HG03571 (cell line): ENCODE measurements at regions not wholly inside any gene's neighbourhood (a gene's known extent, or its start where the extent isn't known, plus 50 kb on each side); places are given as distances from the start of the nearest gene placed in this dataset.

Experiments used
- ATAC-seq: cut with Tn5 transposase; IDR thresholded peaks from one replicate; pipeline ENCODE4 v1.9.1; 2021; ENCODE audit not compliant: unreplicated experiment

GRCh38 chr7:109261781-109262180 is 692.1 kb downstream of the DNAJB9 start:
- ATAC-seq: no peak

- ATAC-seq: no peak
These were observed 696.9 kb downstream of the DNAJB9 start for GRCh38 chr7:109266610-109267009.

DNA sequence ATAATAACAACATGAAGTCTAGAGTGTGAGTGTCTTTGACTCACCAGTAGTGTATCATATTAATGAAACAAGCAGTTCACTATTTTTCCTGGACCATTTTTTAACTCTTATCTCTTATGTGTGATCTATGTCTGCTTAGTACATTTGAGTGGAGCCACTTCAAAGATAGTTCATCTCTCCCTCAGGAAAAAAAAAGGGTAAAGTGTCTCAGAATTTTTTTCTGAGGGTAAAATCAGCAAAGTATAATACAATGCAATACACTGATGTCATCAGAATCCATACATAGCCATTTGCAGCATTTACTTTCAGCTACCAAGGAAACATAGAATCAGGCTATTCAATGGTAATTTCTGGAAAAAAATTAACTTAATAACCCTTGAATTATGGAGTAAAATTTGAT is 706.7 kb downstream of the DNAJB9 start:
- no peak for ATAC-seq

GRCh38 chr7:109282726-109283125 is 713.1 kb downstream of the DNAJB9 start:
- ATAC-seq: no peak

- ATAC-seq: no peak
These were observed 715.3 kb downstream of the DNAJB9 start for GRCh38 chr7:109284943-109285342.

GRCh38 chr7:109295158-109295557 is 725.5 kb downstream of the DNAJB9 start:
- ATAC-seq: no peak

DNA sequence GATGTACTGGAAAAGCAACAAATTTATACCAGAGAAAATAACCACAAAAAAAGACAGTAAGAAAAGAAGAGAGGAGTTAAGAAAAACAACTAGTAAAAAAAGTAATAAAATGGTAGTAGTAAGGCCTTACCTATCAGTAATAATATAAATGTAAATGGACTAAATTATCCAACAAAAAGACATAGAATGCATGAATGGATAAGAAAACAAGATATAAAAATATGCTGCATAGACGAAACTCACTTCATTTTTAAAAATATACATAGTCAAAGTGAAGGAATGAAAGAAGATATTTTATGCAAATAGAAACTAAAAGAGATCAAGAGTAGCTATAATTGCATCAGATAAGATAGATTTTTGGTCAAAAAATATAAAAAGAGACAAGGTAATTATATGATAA is 739.1 kb downstream of the DNAJB9 start:
- ATAC-seq: no peak

GRCh38 chr7:109309790-109310189 is 740.1 kb downstream of the DNAJB9 start:
- ATAC-seq: no peak

DNA sequence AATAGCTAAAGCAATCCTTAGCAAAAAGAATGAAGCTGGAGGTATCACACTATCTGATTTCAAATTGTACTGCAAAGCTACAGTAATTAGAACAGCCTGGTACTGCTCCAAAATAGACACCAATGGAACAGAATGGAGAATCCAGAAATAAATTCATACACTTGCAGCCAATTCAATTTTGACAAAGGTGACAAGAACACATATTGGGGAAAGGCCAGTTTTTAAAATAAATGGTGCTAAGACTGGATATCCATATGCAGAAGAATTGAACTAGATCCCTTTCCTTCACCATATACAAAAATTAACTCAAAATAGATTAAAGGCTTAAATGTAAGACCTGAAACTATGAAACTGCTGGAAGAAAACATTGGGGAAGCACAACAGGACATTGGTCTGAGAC is 748.5 kb downstream of the DNAJB9 start:
- ATAC-seq: no peak

DNA sequence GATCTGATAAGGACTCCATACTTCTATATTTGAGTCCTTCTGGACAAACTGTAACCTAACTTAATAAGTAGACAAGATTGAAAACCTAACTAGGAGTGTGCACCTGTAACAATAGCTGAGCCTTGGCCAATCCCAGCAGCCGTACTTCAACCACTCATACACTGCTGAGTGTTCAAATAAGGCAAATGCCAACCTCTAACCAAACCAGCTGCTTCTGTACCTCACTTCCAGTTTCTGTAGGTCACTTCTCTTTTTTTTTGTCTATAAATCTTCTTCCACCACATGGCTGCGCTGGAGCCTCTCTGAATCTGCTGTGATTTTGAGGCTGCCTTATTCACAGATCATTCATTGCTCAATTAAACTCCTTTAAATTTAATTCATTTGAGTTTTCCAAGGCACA is 753.2 kb downstream of the DNAJB9 start:
- no peak for ATAC-seq

DNA sequence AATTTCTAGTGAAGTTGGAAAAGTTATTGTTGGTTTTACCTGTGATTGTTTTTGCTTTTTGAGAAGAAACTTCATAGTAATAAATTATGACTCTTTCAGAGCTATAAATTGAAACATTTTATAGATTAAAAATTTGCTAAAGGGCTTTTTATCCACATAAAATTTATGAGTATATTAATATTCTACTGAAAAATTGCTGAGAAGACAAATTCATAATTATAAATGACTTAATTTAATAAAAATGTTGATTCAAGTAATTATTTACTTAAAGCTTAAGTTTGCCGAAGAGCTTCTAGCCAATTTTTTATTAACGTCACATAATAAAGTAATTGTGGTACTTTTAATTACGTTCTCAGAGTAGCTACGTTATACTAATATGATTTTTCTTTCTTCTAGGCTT is 761.7 kb downstream of the DNAJB9 start:
- ATAC-seq: no peak

- ATAC-seq: no peak
These were observed 766.3 kb downstream of the DNAJB9 start for GRCh38 chr7:109335951-109336350.

DNA sequence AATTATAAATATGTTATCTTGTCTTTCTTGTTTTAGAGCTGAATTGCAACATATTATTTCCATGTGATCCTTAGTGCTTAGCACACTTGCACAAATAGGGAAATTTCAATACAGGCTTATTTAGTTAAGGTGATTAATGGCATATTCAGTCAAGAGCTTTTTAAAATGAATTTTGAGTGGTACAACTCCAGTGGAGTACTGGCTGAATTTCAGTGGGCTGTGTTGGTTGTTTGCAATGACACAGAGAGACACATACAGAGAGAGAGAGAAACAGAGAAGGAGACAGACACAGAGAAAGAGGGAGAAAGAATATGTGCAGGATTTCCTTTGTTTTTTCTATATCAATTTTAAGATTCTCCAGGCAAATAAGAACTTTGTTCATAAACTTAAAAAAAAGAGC is 766.9 kb downstream of the DNAJB9 start:
- no peak for ATAC-seq

DNA sequence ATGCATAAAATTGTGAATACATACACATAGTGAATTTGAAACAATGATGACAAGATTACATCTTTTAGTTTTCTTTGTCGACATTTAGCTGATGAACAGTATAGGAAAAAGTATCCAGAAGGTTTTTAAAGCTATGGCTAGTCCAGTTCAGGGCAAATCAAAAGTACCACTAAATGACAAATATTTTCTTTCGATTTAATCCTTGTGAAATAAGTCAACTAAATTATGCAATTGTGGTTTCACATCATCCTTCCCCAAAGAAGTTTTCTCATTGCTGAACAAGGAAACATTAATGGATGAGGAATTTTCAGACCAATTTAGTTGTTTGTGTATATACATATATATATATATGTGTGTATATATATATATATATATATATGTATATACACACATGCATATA is 774.0 kb downstream of the DNAJB9 start:
- no peak for ATAC-seq

GRCh38 chr7:109351493-109351892 is 781.8 kb downstream of the DNAJB9 start:
- ATAC-seq: no peak

DNA sequence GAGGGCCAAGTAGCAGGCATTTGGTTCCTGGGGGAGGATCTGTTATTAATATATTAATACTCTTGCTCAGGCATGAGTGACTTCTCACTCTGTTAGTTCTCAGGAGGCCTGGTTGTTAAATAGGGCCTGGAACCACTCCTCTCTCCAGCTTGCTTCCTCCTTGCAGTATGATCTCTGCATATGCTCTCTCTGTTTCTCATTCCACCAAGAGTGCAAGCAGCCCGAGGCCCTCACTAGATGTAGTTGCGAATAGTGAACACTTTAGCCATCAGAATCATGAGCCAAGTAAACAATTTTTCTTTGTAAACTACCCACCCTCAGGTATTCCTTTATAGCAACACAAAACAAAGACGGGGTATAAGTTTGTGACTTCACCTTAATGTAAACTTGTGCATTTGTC is 784.3 kb downstream of the DNAJB9 start:
- no peak for ATAC-seq

DNA sequence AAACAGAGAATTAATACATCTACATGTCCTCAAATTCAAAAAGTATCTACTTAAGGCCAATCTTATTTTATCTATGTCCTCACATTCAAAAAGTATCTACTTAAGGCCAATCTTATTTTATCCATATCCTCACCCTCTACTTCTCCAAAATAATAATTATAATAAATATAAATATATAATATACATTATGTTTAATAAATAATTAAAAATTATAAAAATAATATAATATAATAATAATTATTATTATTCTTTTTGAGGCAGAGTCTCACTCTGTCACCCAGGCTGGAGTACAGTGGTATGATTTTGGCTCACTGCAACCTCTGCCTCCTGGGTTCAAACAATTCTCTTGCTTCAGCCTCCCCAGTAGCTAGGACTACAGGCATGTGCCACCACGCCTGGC is 784.9 kb downstream of the DNAJB9 start:
- ATAC-seq: no peak

DNA sequence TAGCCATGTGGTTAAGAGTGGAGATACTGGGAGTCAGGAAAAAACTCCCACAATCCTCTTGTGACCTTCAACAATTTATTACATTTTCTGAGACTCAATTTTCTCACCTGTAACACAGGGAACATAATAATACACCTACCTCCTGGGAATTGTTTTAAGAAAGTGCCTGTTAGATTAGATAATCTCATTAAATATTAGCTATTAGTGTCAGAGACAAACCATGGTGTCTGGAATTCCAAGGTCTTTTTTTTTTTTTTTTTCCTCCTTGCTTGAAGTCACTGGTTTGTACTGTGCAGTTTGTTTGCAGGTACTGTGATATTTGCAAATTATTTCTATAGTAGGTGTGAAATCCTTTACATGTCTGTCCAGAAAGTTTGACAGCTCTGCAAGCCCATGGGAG is 806.1 kb downstream of the DNAJB9 start:
- ATAC-seq: no peak

GRCh38 chr7:109376576-109376975 is 806.9 kb downstream of the DNAJB9 start:
- no peak for ATAC-seq

- ATAC-seq: no peak
These were observed 807.6 kb downstream of the DNAJB9 start for GRCh38 chr7:109377076-109377884.

DNA sequence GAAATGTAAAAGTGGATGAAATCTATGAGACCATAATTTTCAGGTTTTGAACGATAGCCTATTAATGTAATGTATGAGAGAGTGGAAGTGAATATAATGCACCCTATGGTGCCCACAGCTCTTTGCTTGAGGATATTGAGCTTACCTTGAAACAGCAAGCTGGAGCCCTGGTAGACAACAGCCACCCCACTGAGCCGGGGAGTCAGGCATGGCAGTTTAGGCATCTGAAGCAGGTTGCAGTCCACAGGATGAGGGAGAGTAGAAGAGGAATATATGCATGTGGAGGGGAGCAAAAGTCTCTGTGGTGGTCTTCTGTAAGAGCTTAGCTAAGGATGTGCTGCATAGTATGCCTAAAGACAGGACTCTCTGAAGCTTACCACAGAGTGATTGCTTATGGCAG is 817.3 kb downstream of the DNAJB9 start:
- ATAC-seq: no peak

DNA sequence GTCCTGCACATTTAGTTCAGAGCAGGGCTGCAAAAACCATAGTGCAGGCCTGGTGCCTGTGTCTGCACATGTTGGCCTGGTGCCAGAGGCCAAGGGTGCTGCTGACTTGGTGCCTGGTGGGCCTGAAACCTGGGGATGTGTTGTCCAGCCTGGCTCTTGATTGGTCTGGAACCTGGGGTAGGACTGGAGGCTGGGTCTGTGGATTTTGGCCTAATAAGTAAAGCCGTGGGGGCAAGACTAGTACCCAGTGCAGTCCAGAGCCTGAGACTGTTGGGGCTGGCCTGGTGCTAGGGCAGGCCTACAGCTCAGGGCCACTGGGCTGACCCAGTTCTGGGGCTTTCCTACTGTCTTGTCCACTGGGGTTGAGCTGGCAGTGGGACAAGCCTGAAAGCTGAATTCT is 817.9 kb downstream of the DNAJB9 start:
- no peak for ATAC-seq

DNA sequence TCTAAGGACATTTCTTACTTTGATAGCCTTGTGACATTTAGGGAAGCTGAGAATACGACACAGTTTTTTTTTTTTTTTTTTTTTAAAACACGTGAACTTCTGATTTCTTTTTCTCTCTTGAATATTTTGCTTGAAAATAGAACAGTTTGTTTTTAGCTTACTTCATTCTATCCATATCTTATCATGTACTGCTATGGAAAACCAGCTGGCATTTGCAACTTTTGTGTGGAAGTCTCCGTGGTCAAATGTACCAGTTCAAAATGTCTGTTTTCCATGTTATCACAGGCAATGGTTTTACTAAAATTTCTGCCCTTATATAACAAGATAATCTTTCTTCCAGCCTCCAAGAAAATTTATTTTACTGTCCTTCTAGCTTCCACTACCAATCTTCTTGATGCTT is 821.6 kb downstream of the DNAJB9 start:
- no peak for ATAC-seq
